GM20000 (cell line): ENCODE measurements at regions not wholly inside any gene's neighbourhood (a gene's known extent, or its start where the extent isn't known, plus 50 kb on each side); places are given as distances from the start of the nearest gene placed in this dataset.
A peak's percentile ranks its signal among the peaks of the same experiment; 100 is the strongest.
"Not testable (repeated sequence)": the region's sequence is repeated elsewhere in the genome, so short reads cannot be mapped to it uniquely, and the experiment has no call there.

Source experiments
- DNase-seq: peaks from one replicate; pipeline ENCODE4 v3.0.0; 2012; ENCODE audit warnings: low spot score
- CTCF ChIP-seq: IDR thresholded peaks from 2 replicates; pipeline ENCODE4 v1.5.1; 2012; ENCODE audit warnings: mild to moderate bottlenecking, control low read depth; ENCODE audit errors: extremely low read depth, missing control alignments

GRCh38 chr11:29448246-29448877 is 568.5 kb downstream of the KCNA4 start:
- no peak for TF ChIP-seq CTCF
- DNase-seq, result peak; percentile 9

GRCh38 chr11:29447821-29448220 is 569.0 kb downstream of the KCNA4 start:
- TF ChIP-seq CTCF, result no peak
- no peak for DNase-seq

- TF ChIP-seq CTCF, result no peak
- no peak for DNase-seq
Measured at GRCh38 chr11:29446132-29446531, 570.7 kb downstream of the KCNA4 start.

GRCh38 chr11:29445191-29445590 is 571.6 kb downstream of the KCNA4 start:
- not testable (repeated sequence) for DNase-seq

GRCh38 chr11:29438815-29439214 is 578.0 kb downstream of the KCNA4 start:
- no peak for DNase-seq
- no peak for TF ChIP-seq CTCF

- no peak for DNase-seq
- no peak for TF ChIP-seq CTCF
Measured at GRCh38 chr11:29435421-29435820, 581.4 kb downstream of the KCNA4 start.

- peak; percentile 19 for TF ChIP-seq CTCF
- peak; percentile 2 for DNase-seq
Measured at GRCh38 chr11:29432719-29433325, 584.0 kb downstream of the KCNA4 start.

- no peak for TF ChIP-seq CTCF
- no peak for DNase-seq
Measured at GRCh38 chr11:29405305-29405704, 611.5 kb downstream of the KCNA4 start.
